ENCODE measurements at regions not wholly inside any gene's neighbourhood (a gene's known extent, or its start where the extent isn't known, plus 50 kb on each side); places are given as distances from the start of the nearest gene placed in this dataset.

DNA sequence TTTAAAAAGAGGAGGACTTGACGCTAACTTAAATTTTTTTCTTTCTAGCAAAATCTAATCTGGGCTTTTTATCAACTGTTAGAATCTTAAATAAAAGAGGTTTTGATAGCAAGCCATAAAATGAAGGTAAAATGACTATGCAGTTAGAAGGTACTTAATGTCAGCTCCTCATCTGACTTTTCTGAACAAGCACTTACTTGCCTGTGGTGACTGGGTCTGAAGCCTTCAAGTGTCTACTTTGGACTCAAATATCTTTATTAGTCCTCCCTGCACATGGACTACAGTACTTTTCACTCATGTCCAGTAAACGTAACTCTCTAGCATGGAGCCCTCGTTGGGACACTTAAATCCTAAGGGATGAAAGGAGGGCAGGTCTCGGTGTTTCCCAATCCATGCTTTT lies 135.9 kb downstream of the P2RY1 start:
- Histone ChIP-seq H3K4me3 (ENCODE audit: low read depth in 1 of 5, low read length in 5 of 5) (no peak overlapping the region), H3K27ac (ENCODE audit: low read depth, low read length) (no peak overlapping the region), H3K36me3 (ENCODE audit: control insufficient read depth in 5 of 5, insufficient read depth in 5 of 5, low read length in 5 of 5) (no peaks in the 10 kb centered on the region), H3K4me1 (ENCODE audit: control insufficient read depth in 5 of 5, insufficient read depth in 5 of 5, low read length in 5 of 5) (no peaks in the 10 kb centered on the region), H3K27me3 (ENCODE audit: control insufficient read depth in 5 of 5, insufficient read depth in 4 of 5, low read length in 5 of 5) (no peaks in the 10 kb centered on the region), H3K9me3 (ENCODE audit: control insufficient read depth in 5 of 5, low read length in 5 of 5) (peaks cover 0 to 3% (median 0%) of the 10 kb centered on the region in 5 donors), H3K9ac (ENCODE audit: low read length in 5 of 5) (no peak overlapping the region)

DNA sequence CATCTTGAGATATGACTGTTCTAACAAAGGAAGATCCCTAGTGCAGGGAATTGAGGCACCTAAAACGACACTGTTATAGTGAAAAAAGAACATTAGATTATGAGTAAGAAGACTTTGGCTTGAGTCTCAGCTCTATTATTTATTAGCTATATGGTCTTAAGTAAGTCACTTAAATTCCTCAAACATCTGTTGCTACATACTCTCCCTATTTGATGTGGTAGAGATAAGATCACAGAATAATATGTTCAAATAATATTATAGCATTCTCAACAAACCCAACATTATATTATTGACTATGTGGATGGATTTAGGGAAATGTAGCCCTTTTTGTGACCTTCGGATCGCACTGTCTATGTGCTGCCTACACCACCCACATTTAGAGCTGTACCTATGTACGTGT lies 136.9 kb downstream of the P2RY1 start:
- H3K9ac ChIP-seq (ENCODE audit: low read length in 5 of 5), result no peak overlapping the region

DNA sequence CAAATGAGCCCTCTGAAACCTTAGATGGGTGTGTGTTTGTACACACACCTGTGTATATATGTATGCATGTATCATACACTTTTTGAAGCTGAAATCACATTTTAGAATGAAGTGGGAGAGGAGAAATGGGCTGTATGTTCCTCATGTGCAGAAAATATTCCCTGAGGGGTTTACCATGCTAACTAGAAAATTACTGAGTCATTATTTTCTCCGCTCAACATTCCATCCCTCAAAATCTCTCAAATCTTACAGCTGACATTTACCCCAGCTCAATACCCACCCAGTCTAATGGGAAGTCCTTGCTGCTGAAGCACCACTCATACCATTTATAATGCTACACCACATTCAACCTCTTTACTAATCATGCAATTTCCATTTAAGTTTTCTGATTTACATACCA lies 138.6 kb downstream of the P2RY1 start:
- no peaks in the 10 kb centered on the region for H3K9me3 ChIP-seq (ENCODE audit: control insufficient read depth in 5 of 5, low read length in 5 of 5)
- no peak overlapping the region for H3K9ac ChIP-seq (ENCODE audit: low read length in 5 of 5)
- H3K27ac ChIP-seq (ENCODE audit: low read depth, low read length), result no peak overlapping the region
- no peaks in the 10 kb centered on the region for H3K27me3 ChIP-seq (ENCODE audit: control insufficient read depth in 5 of 5, insufficient read depth in 4 of 5, low read length in 5 of 5)
- no peak overlapping the region for H3K4me3 ChIP-seq (ENCODE audit: low read depth in 1 of 5, low read length in 5 of 5)
- H3K4me1 ChIP-seq (ENCODE audit: control insufficient read depth in 5 of 5, insufficient read depth in 5 of 5, low read length in 5 of 5), result no peaks in the 10 kb centered on the region
- H3K36me3 ChIP-seq (ENCODE audit: control insufficient read depth in 5 of 5, insufficient read depth in 5 of 5, low read length in 5 of 5), result no peaks in the 10 kb centered on the region

More for the DNA sequence above, 136.9 kb downstream of the P2RY1 start:
- no peak overlapping the region for H3K4me3 ChIP-seq (ENCODE audit: low read depth in 1 of 5, low read length in 5 of 5)
- H3K27me3 ChIP-seq (ENCODE audit: control insufficient read depth in 5 of 5, insufficient read depth in 4 of 5, low read length in 5 of 5), result no peaks in the 10 kb centered on the region
- no peaks in the 10 kb centered on the region for H3K36me3 ChIP-seq (ENCODE audit: control insufficient read depth in 5 of 5, insufficient read depth in 5 of 5, low read length in 5 of 5)
- H3K4me1 ChIP-seq (ENCODE audit: control insufficient read depth in 5 of 5, insufficient read depth in 5 of 5, low read length in 5 of 5), result no peaks in the 10 kb centered on the region
- H3K27ac ChIP-seq (ENCODE audit: low read depth, low read length), result no peak overlapping the region
- no peaks in the 10 kb centered on the region for H3K9me3 ChIP-seq (ENCODE audit: control insufficient read depth in 5 of 5, low read length in 5 of 5)

DNA sequence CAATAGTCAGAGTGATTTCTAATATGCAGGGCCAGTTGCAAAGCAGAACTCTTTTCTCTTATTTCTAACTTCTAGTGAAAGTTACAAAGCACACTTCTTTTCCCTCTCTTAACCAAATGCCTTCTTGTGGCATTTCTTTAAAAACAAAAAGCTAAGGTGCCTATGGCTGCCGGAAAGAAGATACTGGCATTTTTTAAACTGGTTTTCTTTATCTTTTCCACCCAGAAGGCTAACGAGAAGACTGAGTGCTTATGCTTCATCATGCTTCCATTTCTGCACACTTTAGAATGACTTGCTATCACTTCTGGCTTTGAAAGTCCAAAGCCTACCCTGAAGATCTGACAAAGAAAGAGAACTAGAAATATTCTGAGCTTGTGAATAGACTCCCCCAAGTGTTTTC lies 141.3 kb downstream of the P2RY1 start:
- Histone ChIP-seq H3K4me1 (ENCODE audit: control insufficient read depth in 5 of 5, insufficient read depth in 5 of 5, low read length in 5 of 5) (no peaks in the 10 kb centered on the region), H3K9me3 (ENCODE audit: control insufficient read depth in 5 of 5, low read length in 5 of 5) (no peaks in the 10 kb centered on the region)

DNA sequence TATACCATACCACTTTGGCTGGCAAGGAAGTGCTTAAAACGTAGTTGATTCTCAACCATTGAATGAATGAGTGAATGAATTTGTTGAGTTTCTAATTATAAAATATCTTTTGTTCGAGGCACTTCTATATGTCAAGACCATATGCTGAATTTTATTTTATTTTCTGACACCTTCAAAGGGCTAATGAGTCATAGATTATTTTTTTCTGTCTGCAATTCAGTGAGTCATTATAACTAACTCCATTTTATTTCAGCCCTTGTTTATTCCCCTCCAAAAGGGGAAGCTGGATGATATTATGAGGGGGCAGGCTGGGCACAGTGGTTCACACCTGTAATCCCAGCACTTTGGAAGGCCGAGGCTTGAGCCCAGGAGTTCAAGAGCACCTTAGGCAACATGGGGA lies 142.4 kb downstream of the P2RY1 start:
- Histone ChIP-seq H3K9me3 (ENCODE audit: control insufficient read depth in 5 of 5, low read length in 5 of 5) (no peaks in the 10 kb centered on the region), H3K4me1 (ENCODE audit: control insufficient read depth in 5 of 5, insufficient read depth in 5 of 5, low read length in 5 of 5) (no peaks in the 10 kb centered on the region), H3K4me3 (ENCODE audit: low read depth in 1 of 5, low read length in 5 of 5) (no peak overlapping the region), H3K27ac (ENCODE audit: low read depth, low read length) (no peak overlapping the region), H3K27me3 (ENCODE audit: control insufficient read depth in 5 of 5, insufficient read depth in 4 of 5, low read length in 5 of 5) (no peaks in the 10 kb centered on the region), H3K9ac (ENCODE audit: low read length in 5 of 5) (no peak overlapping the region), H3K36me3 (ENCODE audit: control insufficient read depth in 5 of 5, insufficient read depth in 5 of 5, low read length in 5 of 5) (no peaks in the 10 kb centered on the region)

More for the DNA sequence above, 141.3 kb downstream of the P2RY1 start:
- no peak overlapping the region for H3K27ac ChIP-seq (ENCODE audit: low read depth, low read length)
- H3K4me3 ChIP-seq (ENCODE audit: low read depth in 1 of 5, low read length in 5 of 5), result no peak overlapping the region
- H3K9ac ChIP-seq (ENCODE audit: low read length in 5 of 5), result no peak overlapping the region
- no peaks in the 10 kb centered on the region for H3K36me3 ChIP-seq (ENCODE audit: control insufficient read depth in 5 of 5, insufficient read depth in 5 of 5, low read length in 5 of 5)
- no peaks in the 10 kb centered on the region for H3K27me3 ChIP-seq (ENCODE audit: control insufficient read depth in 5 of 5, insufficient read depth in 4 of 5, low read length in 5 of 5)

DNA sequence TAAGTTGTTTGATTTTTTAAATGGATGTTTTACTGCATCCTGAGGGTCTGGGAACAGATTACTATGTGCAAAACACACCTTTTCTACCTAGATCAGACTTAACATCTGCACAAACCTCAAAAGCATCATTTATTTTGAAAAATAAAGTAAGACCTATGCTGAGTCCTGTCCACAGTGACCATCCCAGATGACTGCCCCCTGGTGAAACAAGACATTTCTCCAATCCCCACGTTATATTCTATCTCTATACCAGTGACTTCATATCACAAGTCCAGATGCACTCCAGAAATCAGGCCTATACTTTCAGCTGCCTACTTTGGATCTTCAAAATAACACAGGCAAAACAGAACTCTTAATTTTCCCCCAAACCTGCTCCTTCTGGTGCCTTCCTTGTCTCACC lies 143.2 kb downstream of the P2RY1 start:
- H3K27ac ChIP-seq (ENCODE audit: low read depth, low read length), result no peak overlapping the region
- no peak overlapping the region for H3K9ac ChIP-seq (ENCODE audit: low read length in 5 of 5)
- H3K9me3 ChIP-seq (ENCODE audit: control insufficient read depth in 5 of 5, low read length in 5 of 5), result no peaks in the 10 kb centered on the region
- H3K4me1 ChIP-seq (ENCODE audit: control insufficient read depth in 5 of 5, insufficient read depth in 5 of 5, low read length in 5 of 5), result no peaks in the 10 kb centered on the region
- H3K36me3 ChIP-seq (ENCODE audit: control insufficient read depth in 5 of 5, insufficient read depth in 5 of 5, low read length in 5 of 5), result no peaks in the 10 kb centered on the region
- H3K27me3 ChIP-seq (ENCODE audit: control insufficient read depth in 5 of 5, insufficient read depth in 4 of 5, low read length in 5 of 5), result no peaks in the 10 kb centered on the region
- no peak overlapping the region for H3K4me3 ChIP-seq (ENCODE audit: low read depth in 1 of 5, low read length in 5 of 5)

DNA sequence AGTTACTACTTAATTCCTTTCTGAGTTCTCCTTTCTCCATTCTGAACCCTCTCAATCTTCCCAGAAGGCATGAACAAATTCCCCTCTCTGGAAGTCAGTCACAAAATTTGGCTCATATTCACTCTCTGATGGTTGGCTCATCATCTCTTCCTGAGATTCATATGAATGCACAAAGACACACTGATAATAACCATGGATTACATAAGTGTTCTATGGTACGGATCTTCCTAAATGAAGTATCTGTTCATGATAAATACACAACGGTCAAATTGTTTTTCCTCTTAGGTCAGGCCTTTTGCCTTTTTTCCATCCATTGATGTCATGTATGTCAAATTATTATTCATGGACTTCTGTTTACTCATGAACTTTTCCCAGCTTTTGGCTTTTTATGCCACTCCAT lies 162.6 kb downstream of the P2RY1 start:
- Histone ChIP-seq H3K27me3 (ENCODE audit: control insufficient read depth in 5 of 5, insufficient read depth in 4 of 5, low read length in 5 of 5) (no peaks in the 10 kb centered on the region), H3K27ac (ENCODE audit: low read depth, low read length) (no peak overlapping the region), H3K4me3 (ENCODE audit: low read depth in 1 of 5, low read length in 5 of 5) (no peak overlapping the region), H3K9ac (ENCODE audit: low read length in 5 of 5) (no peak overlapping the region), H3K9me3 (ENCODE audit: control insufficient read depth in 5 of 5, low read length in 5 of 5) (no peaks in the 10 kb centered on the region), H3K36me3 (ENCODE audit: control insufficient read depth in 5 of 5, insufficient read depth in 5 of 5, low read length in 5 of 5) (no peaks in the 10 kb centered on the region), H3K4me1 (ENCODE audit: control insufficient read depth in 5 of 5, insufficient read depth in 5 of 5, low read length in 5 of 5) (no peaks in the 10 kb centered on the region)

DNA sequence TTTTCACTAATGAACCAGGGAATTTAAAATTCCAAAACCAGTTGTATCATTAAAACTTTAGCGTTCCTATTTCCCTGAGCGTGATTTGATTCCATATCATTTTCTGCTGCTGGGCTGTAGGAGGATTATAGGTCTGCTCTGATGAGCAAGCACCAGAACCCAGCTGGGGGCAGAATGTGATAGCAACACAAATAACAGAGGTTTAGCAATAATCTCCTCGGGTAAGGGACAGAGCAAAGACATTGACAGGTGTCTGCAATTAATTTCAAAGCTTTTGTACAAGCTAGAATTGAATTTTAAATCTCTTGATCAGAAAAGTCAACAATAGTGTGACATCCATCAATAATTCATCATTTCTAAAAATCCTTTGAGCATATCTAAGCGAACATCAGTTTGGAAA lies 163.4 kb upstream of the RAP2B start:
- Histone ChIP-seq H3K27me3 (ENCODE audit: control insufficient read depth in 5 of 5, insufficient read depth in 4 of 5, low read length in 5 of 5) (no peaks in the 10 kb centered on the region), H3K4me1 (ENCODE audit: control insufficient read depth in 5 of 5, insufficient read depth in 5 of 5, low read length in 5 of 5) (no peaks in the 10 kb centered on the region), H3K27ac (ENCODE audit: low read depth, low read length) (no peak overlapping the region), H3K9ac (ENCODE audit: low read length in 5 of 5) (no peak overlapping the region), H3K4me3 (ENCODE audit: low read depth in 1 of 5, low read length in 5 of 5) (no peak overlapping the region), H3K9me3 (ENCODE audit: control insufficient read depth in 5 of 5, low read length in 5 of 5) (no peaks in the 10 kb centered on the region), H3K36me3 (ENCODE audit: control insufficient read depth in 5 of 5, insufficient read depth in 5 of 5, low read length in 5 of 5) (no peaks in the 10 kb centered on the region)

DNA sequence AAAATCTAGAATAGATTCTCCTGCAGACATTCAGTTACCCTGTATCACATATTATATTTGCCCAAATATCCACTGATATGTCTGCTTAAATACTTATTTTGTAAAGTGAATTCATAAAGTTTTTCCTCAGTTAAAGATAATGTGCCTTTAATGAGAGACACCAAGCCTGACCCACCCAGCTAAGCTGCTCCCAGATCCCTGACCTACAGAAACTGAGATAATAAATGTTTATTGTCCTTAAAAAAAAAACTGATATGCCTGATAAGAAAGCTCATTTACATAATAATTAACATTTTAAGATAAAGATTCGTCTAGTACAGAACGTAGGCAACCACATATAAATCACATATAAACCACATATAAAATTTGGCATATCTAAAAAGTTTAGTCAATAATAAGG lies 161.7 kb upstream of the RAP2B start:
- H3K36me3 ChIP-seq (ENCODE audit: control insufficient read depth in 5 of 5, insufficient read depth in 5 of 5, low read length in 5 of 5), result no peaks in the 10 kb centered on the region
- H3K9me3 ChIP-seq (ENCODE audit: control insufficient read depth in 5 of 5, low read length in 5 of 5), result no peaks in the 10 kb centered on the region
- no peak overlapping the region for H3K9ac ChIP-seq (ENCODE audit: low read length in 5 of 5)
- no peaks in the 10 kb centered on the region for H3K27me3 ChIP-seq (ENCODE audit: control insufficient read depth in 5 of 5, insufficient read depth in 4 of 5, low read length in 5 of 5)
- no peak overlapping the region for H3K4me3 ChIP-seq (ENCODE audit: low read depth in 1 of 5, low read length in 5 of 5)
- no peaks in the 10 kb centered on the region for H3K4me1 ChIP-seq (ENCODE audit: control insufficient read depth in 5 of 5, insufficient read depth in 5 of 5, low read length in 5 of 5)
- no peak overlapping the region for H3K27ac ChIP-seq (ENCODE audit: low read depth, low read length)

DNA sequence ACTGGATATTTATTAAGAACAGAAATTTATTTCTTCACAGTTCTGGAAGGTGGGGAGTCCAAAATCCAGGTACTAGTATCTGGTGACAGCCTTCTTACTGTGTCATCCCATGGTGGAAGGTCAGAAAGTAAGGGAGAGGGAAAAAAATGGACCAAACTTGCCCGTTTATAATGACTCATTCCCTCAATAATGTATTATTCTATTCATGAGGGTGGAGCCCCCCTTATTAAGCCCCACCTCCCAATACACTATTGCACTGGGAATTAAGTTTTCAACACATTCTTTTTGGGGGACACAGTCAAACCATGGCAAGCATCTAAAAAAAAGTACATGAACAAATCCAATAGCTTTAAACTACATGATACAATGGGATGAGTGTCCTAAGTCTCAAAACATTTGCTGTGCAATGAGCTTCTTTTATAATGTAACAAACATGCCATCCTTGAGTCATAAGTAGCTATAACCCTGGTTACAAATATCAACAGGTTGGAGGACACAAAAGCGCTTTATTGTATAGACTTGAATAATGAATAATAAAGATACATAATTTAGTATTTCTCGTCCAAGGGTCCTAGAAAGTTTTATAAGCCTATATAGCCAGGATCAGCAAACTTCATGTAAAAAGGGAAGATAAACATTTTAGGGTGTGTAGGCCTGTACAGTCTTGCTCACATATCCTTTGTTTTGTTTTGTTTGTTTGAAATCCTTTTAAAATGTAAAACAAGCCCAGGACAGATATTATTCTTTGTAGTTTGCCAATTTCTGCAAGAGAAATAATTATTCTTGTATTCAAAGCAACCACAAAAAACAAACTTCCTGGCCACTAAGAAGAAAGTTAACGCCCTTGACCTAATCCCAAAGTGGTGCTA lies 160.6 kb upstream of the RAP2B start:
- H3K27me3 ChIP-seq (ENCODE audit: control insufficient read depth in 5 of 5, insufficient read depth in 4 of 5, low read length in 5 of 5), result no peaks in the 10 kb centered on the region
- no peaks in the 10 kb centered on the region for H3K9me3 ChIP-seq (ENCODE audit: control insufficient read depth in 5 of 5, low read length in 5 of 5)
- no peaks in the 10 kb centered on the region for H3K4me1 ChIP-seq (ENCODE audit: control insufficient read depth in 5 of 5, insufficient read depth in 5 of 5, low read length in 5 of 5)
- no peak overlapping the region for H3K4me3 ChIP-seq (ENCODE audit: low read depth in 1 of 5, low read length in 5 of 5)
- H3K27ac ChIP-seq (ENCODE audit: low read depth, low read length), result no peak overlapping the region
- H3K9ac ChIP-seq (ENCODE audit: low read length in 5 of 5), result no peak overlapping the region
- H3K36me3 ChIP-seq (ENCODE audit: control insufficient read depth in 5 of 5, insufficient read depth in 5 of 5, low read length in 5 of 5), result no peaks in the 10 kb centered on the region
